GM23338 (cell line): ENCODE measurements at regions not wholly inside any gene's neighbourhood (a gene's known extent, or its start where the extent isn't known, plus 50 kb on each side); places are given as distances from the start of the nearest gene placed in this dataset.

Experiments
- ATAC-seq: fragments of 200-7000 bp; cut with Tn5 transposase; 3 replicates; pipeline ENCODE4 v1.9.1; 2020
- DNase-seq: peaks from one replicate; pipeline ENCODE4 v3.0.0-alpha.2; 2015; ENCODE audit warnings: low spot score
- H2AFZ ChIP-seq: fragments of 200-600 bp; sonication (generic); 2 replicates; pipeline ENCODE4 v1.8.0; 2016; ENCODE audit warnings: antibody characterized with exemption, mild to moderate bottlenecking, moderate library complexity
- H3F3A ChIP-seq: fragments of 200-600 bp; sonication (generic); replicated peaks from 2 replicates; pipeline ENCODE4 v1.8.0; 2017; ENCODE audit warnings: antibody characterized with exemption, mixed run types, low read depth
- H3K27ac ChIP-seq: fragments of 200-600 bp; sonication (generic); 2 replicates; pipeline ENCODE4 v1.6.1; 2016; ENCODE audit warnings: low read depth
- H3K27me3 ChIP-seq: fragments of 200-600 bp; sonication (generic); 2 replicates; pipeline ENCODE4 v1.8.0; 2016; ENCODE audit warnings: mild to moderate bottlenecking, mixed run types, moderate library complexity; ENCODE audit not compliant: insufficient read depth
- H3K36me3 ChIP-seq: fragments of 200-600 bp; sonication (generic); 2 replicates; pipeline ENCODE4 v1.8.0; 2016; ENCODE audit warnings: mild to moderate bottlenecking; ENCODE audit not compliant: insufficient read depth
- H3K4me1 ChIP-seq: fragments of 200-600 bp; sonication (generic); 2 replicates; pipeline ENCODE4 v1.8.0; 2016; ENCODE audit warnings: mild to moderate bottlenecking, moderate library complexity; ENCODE audit not compliant: insufficient read depth
- H3K4me2 ChIP-seq: fragments of 200-600 bp; sonication (generic); 2 replicates; pipeline ENCODE4 v1.7.1; 2017; ENCODE audit warnings: mixed run types
- H3K4me3 ChIP-seq: fragments of 200-600 bp; sonication (generic); 2 replicates; pipeline ENCODE4 v1.6.1; 2016; ENCODE audit warnings: mixed run types
- H3K79me2 ChIP-seq: fragments of 200-600 bp; sonication (generic); replicated peaks from 2 replicates; pipeline ENCODE4 v1.8.0; 2017; ENCODE audit warnings: mild to moderate bottlenecking; ENCODE audit not compliant: insufficient read depth
- H3K9me2 ChIP-seq: fragments of 200-600 bp; sonication (generic); 2 replicates; pipeline ENCODE4 v1.8.0; 2017; ENCODE audit not compliant: insufficient read depth
- H4K20me1 ChIP-seq: fragments of 200-600 bp; sonication (generic); replicated peaks from 2 replicates; pipeline ENCODE4 v1.8.0; 2017; ENCODE audit warnings: mild to moderate bottlenecking; ENCODE audit not compliant: insufficient read depth
- H3K27ac Mint-ChIP-seq: 2 replicates; pipeline ENCODE4 v1.8.0; 2020; ENCODE audit warnings: inconsistent platforms, mild to moderate bottlenecking, moderate library complexity, mixed read lengths
- H3K27me3 Mint-ChIP-seq: 3 replicates; pipeline ENCODE4 v1.8.0; 2022; ENCODE audit warnings: low read depth, mild to moderate bottlenecking, moderate library complexity, mixed read lengths, inconsistent platforms; ENCODE audit not compliant: insufficient read depth, poor library complexity
- H3K36me3 Mint-ChIP-seq: 3 replicates; pipeline ENCODE4 v1.8.0; 2021; ENCODE audit warnings: low read depth, mild to moderate bottlenecking, inconsistent platforms, moderate library complexity, mixed read lengths
- H3K4me1 Mint-ChIP-seq: 3 replicates; pipeline ENCODE4 v1.8.0; 2020; ENCODE audit warnings: mild to moderate bottlenecking, inconsistent platforms, mixed read lengths
- H3K4me3 Mint-ChIP-seq: 3 replicates; pipeline ENCODE4 v1.8.0; 2021; ENCODE audit warnings: moderate library complexity, mild to moderate bottlenecking, inconsistent platforms, mixed read lengths
- H3K9me3 Mint-ChIP-seq: 3 replicates; pipeline ENCODE4 v1.8.0; 2020; ENCODE audit warnings: moderate library complexity, mild to moderate bottlenecking, inconsistent platforms, mixed read lengths
- CREB1 ChIP-seq: fragments of 250-450 bp; sonication (Bioruptor Pico); IDR thresholded peaks from 2 replicates; pipeline ENCODE4 v1.5.0; 2020; ENCODE audit warnings: low read depth, mild to moderate bottlenecking, moderate library complexity
- CTCF ChIP-seq, 2 experiments: fragments of 200-600 bp in 1 of 2; sonication (generic) in 1 of 2; conservative IDR thresholded peaks; 2 replicates each; pipeline versions ENCODE4 v1.5.1 to v1.6.1; 2016 to 2017; ENCODE audit warnings: antibody characterized with exemption in 2 of 2, low read depth in 2 of 2, mild to moderate bottlenecking in 2 of 2, moderate library complexity in 1 of 2
- EZH2phosphoT487 ChIP-seq: fragments of 200-600 bp; sonication (generic); IDR thresholded peaks from one replicate; pipeline ENCODE4 v1.8.1; 2018; ENCODE audit warnings: antibody characterized with exemption; ENCODE audit not compliant: unreplicated experiment
- JUNB ChIP-seq: IDR thresholded peaks from one replicate; pipeline ENCODE4 v1.6.1; 2016; ENCODE audit warnings: antibody characterized with exemption; ENCODE audit not compliant: unreplicated experiment
- NANOG ChIP-seq: IDR thresholded peaks from 2 replicates; pipeline ENCODE4 v1.6.1; 2016; ENCODE audit warnings: antibody characterized with exemption, borderline replicate concordance
- POLR2AphosphoS5 ChIP-seq: IDR thresholded peaks from 2 replicates; pipeline ENCODE4 v1.6.1; 2016; ENCODE audit warnings: antibody characterized with exemption, low read depth
- REST ChIP-seq: IDR thresholded peaks from one replicate; pipeline ENCODE4 v1.6.1; 2018; ENCODE audit warnings: antibody characterized with exemption; ENCODE audit not compliant: unreplicated experiment
- STAT1 ChIP-seq: IDR thresholded peaks from one replicate; pipeline ENCODE4 v1.6.1; 2016; ENCODE audit warnings: antibody characterized with exemption; ENCODE audit not compliant: unreplicated experiment
- ZNF114 ChIP-seq: fragments of 250-450 bp; sonication (Bioruptor Pico); IDR thresholded peaks from 2 replicates; pipeline ENCODE4 v1.5.0; 2020; ENCODE audit warnings: mild to moderate bottlenecking, moderate library complexity
- ZNF331 ChIP-seq: fragments of 250-450 bp; sonication (Bioruptor Pico); IDR thresholded peaks from 2 replicates; pipeline ENCODE4 v1.5.0; 2020; ENCODE audit warnings: low read depth, mild to moderate bottlenecking, moderate library complexity

GRCh38 chr22:22741843-22742242 is 97.4 kb downstream of the GGTLC2 start (continued):
- TF ChIP-seq REST (no peak), POLR2AphosphoS5 (no peak), NANOG (no peak), JUNB (no peak), ZNF331 (CRISPR knock-in tag) (no peak), EZH2phosphoT487 (no peak), CREB1 (CRISPR knock-in tag) (no peak)

- no peaks in the 10 kb centered on the region for H3K79me2 ChIP-seq
- peaks cover 78% of the 10 kb centered on the region for H3K27me3 ChIP-seq
- no peak for TF ChIP-seq CREB1 (CRISPR knock-in tag)
- no peak for TF ChIP-seq POLR2AphosphoS5
- no peak for TF ChIP-seq CTCF (conservative IDR thresholded peaks at IDR 0.05; ENCODE audit: low read depth in 2 of 2)
- no peak for TF ChIP-seq ZNF331 (CRISPR knock-in tag)
- no peak for TF ChIP-seq NANOG
- TF ChIP-seq EZH2phosphoT487, result no peak
- no peak for TF ChIP-seq STAT1
- TF ChIP-seq ZNF114 (CRISPR knock-in tag), result no peak
- H3K4me2 ChIP-seq, result no peak overlapping the region
- Mint-ChIP-seq H3K4me3 (no peak overlapping the region), H3K4me1 (peaks cover 15% of the 10 kb centered on the region), H3K27me3 (peaks cover 55% of the 10 kb centered on the region), H3K9me3 (no peaks in the 10 kb centered on the region), H3K27ac (no peak overlapping the region), H3K36me3 (no peaks in the 10 kb centered on the region)
- no peak overlapping the region for H3K27ac ChIP-seq
- ATAC-seq, result no peak
- H3K9me2 ChIP-seq, result no peaks in the 10 kb centered on the region
- H3K4me3 ChIP-seq, result no peak overlapping the region
- no peaks in the 10 kb centered on the region for H3F3A ChIP-seq
- H3K4me1 ChIP-seq, result no peaks in the 10 kb centered on the region
- H4K20me1 ChIP-seq, result no peaks in the 10 kb centered on the region
- H3K36me3 ChIP-seq, result no peaks in the 10 kb centered on the region
- no peak overlapping the region for H2AFZ ChIP-seq
- DNase-seq, result no peak
Measured at GRCh38 chr22:22742641-22743040, 98.2 kb downstream of the GGTLC2 start.
